B cell (primary cell): ENCODE measurements at regions not wholly inside any gene's neighbourhood (a gene's known extent, or its start where the extent isn't known, plus 50 kb on each side); places are given as distances from the start of the nearest gene placed in this dataset.

Source experiments
- ATAC-seq: fragments of 200-7000 bp; cut with Tn5 transposase; one replicate; pipeline ENCODE4 v1.10.0; 2021; ENCODE audit warnings: low read depth, mild to moderate bottlenecking, moderate number of reproducible peaks, moderate library complexity
- CTCF ChIA-PET: fragments of 350-600 bp; sonication (Branson Sonifier 250); formaldehyde crosslinking; loops from one replicate; lab custom pipeline; 2021; ENCODE audit warnings: antibody characterized with exemption, inconsistent platforms; lab: Charles Lee
- POLR2A ChIA-PET: fragments of 350-600 bp; sonication (Branson Sonifier 250); formaldehyde crosslinking; loops from one replicate; lab custom pipeline; 2021; ENCODE audit warnings: antibody characterized with exemption; lab: Charles Lee
- DNase-seq: peaks from one replicate; pipeline ENCODE4 v3.0.0; 2013
- H2AFZ ChIP-seq: 2 replicates; pipeline ENCODE4 v1.6.1; 2012; ENCODE audit warnings: mild to moderate bottlenecking, low read depth, low read length; ENCODE audit not compliant: insufficient read depth, poor library complexity, severe bottlenecking
- H3K27ac ChIP-seq, 2 donors: 1 replicate in 1 of 2; 2 replicates in 1 of 2; pipeline ENCODE4 v1.5.1; 2012 to 2013; ENCODE audit warnings: low read length in 2 of 2, mild to moderate bottlenecking in 2 of 2, moderate library complexity in 1 of 2
- H3K27me3 ChIP-seq, 4 experiments: fragments of 200-600 bp in 1 of 4; sonication (generic) in 1 of 4; replicated peaks in 1 of 4; 1 replicate in 2 of 4; 2 replicates in 2 of 4; pipeline versions ENCODE4 v1.6.1 to v1.7.0; 2013 to 2016; ENCODE audit warnings: low read length in 3 of 4, mild to moderate bottlenecking in 2 of 4, mixed read lengths in 1 of 4, moderate library complexity in 1 of 4; ENCODE audit not compliant: insufficient read depth in 4 of 4, control insufficient read depth in 3 of 4; ENCODE audit errors: control extremely low read depth in 1 of 4
- H3K36me3 ChIP-seq, 2 experiments: replicated peaks in 1 of 2; 1 replicate in 1 of 2; 2 replicates in 1 of 2; pipeline versions ENCODE4 v1.6.1 to v1.7.1; 2013; ENCODE audit warnings: low read length in 1 of 2; ENCODE audit not compliant: insufficient read depth in 2 of 2, control insufficient read depth in 1 of 2; ENCODE audit errors: control extremely low read depth in 1 of 2, extremely low read depth in 1 of 2
- H3K4me1 ChIP-seq, 2 donors: fragments of 200-600 bp in 1 of 2; sonication (generic) in 1 of 2; 1 replicate in 1 of 2; 2 replicates in 1 of 2; pipeline versions ENCODE4 v1.5.1 to v1.6.1; 2013 to 2017; ENCODE audit warnings: low read length in 2 of 2; ENCODE audit not compliant: control insufficient read depth in 2 of 2, insufficient read depth in 2 of 2
- H3K4me2 ChIP-seq: replicated peaks from 2 replicates; pipeline ENCODE3; 2012; ENCODE audit warnings: mild to moderate bottlenecking, low read depth, low read length; ENCODE audit not compliant: poor library complexity, severe bottlenecking
- H3K4me3 ChIP-seq, 5 experiments: fragments of 200-600 bp in 1 of 5; sonication (generic) in 1 of 5; 1 replicate in 3 of 5; 2 replicates in 2 of 5; pipeline versions ENCODE4 v1.5.1 to v1.7.0; 2011 to 2016; ENCODE audit warnings: low read length in 4 of 5, mild to moderate bottlenecking in 4 of 5, low read depth in 2 of 5, control low read depth in 1 of 5, moderate library complexity in 1 of 5; ENCODE audit not compliant: insufficient read depth in 1 of 5; ENCODE audit errors: control extremely low read depth in 1 of 5, extremely low read depth in 1 of 5
- H3K79me2 ChIP-seq: fragments of 200-600 bp; sonication (generic); one replicate; pipeline ENCODE4 v1.6.0; 2016; ENCODE audit warnings: low read length; ENCODE audit not compliant: control insufficient read depth, insufficient read depth
- H3K9ac ChIP-seq: fragments of 200-600 bp; sonication (generic); 2 replicates; pipeline ENCODE4 v1.6.1; 2017; ENCODE audit warnings: mild to moderate bottlenecking, low read length, moderate library complexity
- H3K9me3 ChIP-seq, 3 donors: one replicate each; pipeline versions ENCODE4 v1.6.1 to v1.7.1; 2013; ENCODE audit warnings: low read length in 2 of 3; ENCODE audit not compliant: control insufficient read depth in 2 of 3, insufficient read depth in 1 of 3; ENCODE audit errors: control extremely low read depth in 1 of 3
- H4K20me1 ChIP-seq: 2 replicates; pipeline ENCODE4 v1.6.0; 2012; ENCODE audit warnings: mild to moderate bottlenecking, low read length; ENCODE audit not compliant: insufficient read depth, control insufficient read depth, poor library complexity, severe bottlenecking
- H3K27ac Mint-ChIP-seq: one replicate; pipeline ENCODE4 v1.8.0; 2021; ENCODE audit warnings: mixed read lengths
- H3K27me3 Mint-ChIP-seq: one replicate; pipeline ENCODE4 v1.8.0; 2021; ENCODE audit warnings: mixed read lengths
- H3K4me1 Mint-ChIP-seq: one replicate; pipeline ENCODE4 v1.8.0; 2021; ENCODE audit warnings: mixed read lengths
- H3K4me3 Mint-ChIP-seq: one replicate; pipeline ENCODE4 v1.8.0; 2021; ENCODE audit warnings: mixed read lengths
- H3K9me3 Mint-ChIP-seq: one replicate; pipeline ENCODE4 v1.8.0; 2022; ENCODE audit warnings: mixed read lengths; ENCODE audit not compliant: insufficient read depth
- CTCF ChIP-seq: fragments of 200-600 bp; IDR thresholded peaks from one replicate; pipeline ENCODE4 v1.8.0; 2022; ENCODE audit warnings: antibody characterized with exemption, mild to moderate bottlenecking
- EZH2 ChIP-seq: IDR thresholded peaks from 2 replicates; pipeline ENCODE4 v1.6.1; 2012; ENCODE audit warnings: borderline replicate concordance, low read depth, mild to moderate bottlenecking, moderate library complexity, low read length; ENCODE audit not compliant: insufficient read depth, poor library complexity, severe bottlenecking
- WGBS: methylation state at CpG from one replicate; pipeline ENCODE4 v1.1.5; 2013; ENCODE audit warnings: missing lambda C conversion rate; ENCODE audit not compliant: insufficient coverage; 5-methylcytosine and 5-hydroxymethylcytosine counted together
- intact Hi-C: fragments of 100-400 bp; cut with micrococcal nuclease; formaldehyde crosslinking; loops from one replicate; pipeline ENCODE4 v1.10.0; 2022

DNA sequence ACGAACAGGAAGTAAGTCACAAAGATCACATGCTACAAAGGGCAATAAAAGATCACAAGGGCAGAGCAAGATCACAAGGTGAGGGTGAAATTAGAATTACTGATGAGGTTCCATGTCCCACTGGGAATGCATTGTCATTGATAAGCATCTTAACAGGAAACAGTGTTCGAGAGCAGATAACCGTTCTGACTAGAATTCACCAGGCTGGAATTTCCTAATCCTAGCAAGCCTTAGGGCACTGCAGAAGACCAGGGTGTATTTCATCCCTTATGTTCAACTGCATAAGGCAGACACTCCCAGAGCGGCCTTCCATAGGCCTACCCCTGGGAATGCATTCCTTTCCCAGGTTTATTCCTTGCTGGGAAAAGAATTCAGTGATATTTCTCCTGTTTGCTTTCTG, 980.6 kb upstream of the LCORL start:
- Histone ChIP-seq H3K9ac (no peak overlapping the region), H3K4me1 (no peaks in the 10 kb centered on the region), H3K4me3 (no peak overlapping the region), H3K9me3 (no peaks in the 10 kb centered on the region), H2AFZ (no peak overlapping the region), H3K27ac (no peak overlapping the region), H3K4me2 (no peak overlapping the region), H3K79me2 (no peaks in the 10 kb centered on the region), H3K27me3 (no peaks in the 10 kb centered on the region), H3K36me3 (no peaks in the 10 kb centered on the region), H4K20me1 (no peaks in the 10 kb centered on the region)
- no peak for TF ChIP-seq CTCF
- Mint-ChIP-seq H3K27ac (no peak overlapping the region), H3K9me3 (no peaks in the 10 kb centered on the region), H3K4me3 (no peak overlapping the region), H3K27me3 (no peaks in the 10 kb centered on the region), H3K4me1 (no peaks in the 10 kb centered on the region)
- WGBS: 90% methylated on average over 4 of the region's 4 CpGs
- no peak for DNase-seq
- POLR2A ChIA-PET: no interaction called here
- CTCF ChIA-PET: no interaction called here
- ATAC-seq: no peak
- intact Hi-C loops: no loop called here

GRCh38 chr4:18999595-18999994, 978.0 kb upstream of the LCORL start:
- Mint-ChIP-seq H3K27me3 (no peaks in the 10 kb centered on the region), H3K27ac (no peak overlapping the region), H3K4me1 (no peaks in the 10 kb centered on the region), H3K9me3 (peaks cover 3% of the 10 kb centered on the region), H3K4me3 (no peak overlapping the region)
- no peaks in the 10 kb centered on the region for H4K20me1 ChIP-seq
- H3K36me3 ChIP-seq: no peaks in the 10 kb centered on the region
- no peak for TF ChIP-seq EZH2
- TF ChIP-seq CTCF: no peak
- H3K9ac ChIP-seq: no peak overlapping the region
- H3K4me3 ChIP-seq: no peak overlapping the region
- ChIA-PET CTCF (no interaction called here), POLR2A (no interaction called here)
- H3K79me2 ChIP-seq: no peaks in the 10 kb centered on the region
- no peaks in the 10 kb centered on the region for H3K27me3 ChIP-seq
- H3K9me3 ChIP-seq: no peaks in the 10 kb centered on the region
- ATAC-seq (no peak), DNase-seq (no peak)
- H2AFZ ChIP-seq: no peak overlapping the region
- H3K4me1 ChIP-seq: no peaks in the 10 kb centered on the region
- H3K4me2 ChIP-seq: no peak overlapping the region
- WGBS: no CpG with 5 or more reads among the region's 5 CpGs
- intact Hi-C loops: no loop called here
- no peak overlapping the region for H3K27ac ChIP-seq
